ENCODE measurements at regions not wholly inside any gene's neighbourhood (a gene's known extent, or its start where the extent isn't known, plus 50 kb on each side); places are given as distances from the start of the nearest gene placed in this dataset.

DNA sequence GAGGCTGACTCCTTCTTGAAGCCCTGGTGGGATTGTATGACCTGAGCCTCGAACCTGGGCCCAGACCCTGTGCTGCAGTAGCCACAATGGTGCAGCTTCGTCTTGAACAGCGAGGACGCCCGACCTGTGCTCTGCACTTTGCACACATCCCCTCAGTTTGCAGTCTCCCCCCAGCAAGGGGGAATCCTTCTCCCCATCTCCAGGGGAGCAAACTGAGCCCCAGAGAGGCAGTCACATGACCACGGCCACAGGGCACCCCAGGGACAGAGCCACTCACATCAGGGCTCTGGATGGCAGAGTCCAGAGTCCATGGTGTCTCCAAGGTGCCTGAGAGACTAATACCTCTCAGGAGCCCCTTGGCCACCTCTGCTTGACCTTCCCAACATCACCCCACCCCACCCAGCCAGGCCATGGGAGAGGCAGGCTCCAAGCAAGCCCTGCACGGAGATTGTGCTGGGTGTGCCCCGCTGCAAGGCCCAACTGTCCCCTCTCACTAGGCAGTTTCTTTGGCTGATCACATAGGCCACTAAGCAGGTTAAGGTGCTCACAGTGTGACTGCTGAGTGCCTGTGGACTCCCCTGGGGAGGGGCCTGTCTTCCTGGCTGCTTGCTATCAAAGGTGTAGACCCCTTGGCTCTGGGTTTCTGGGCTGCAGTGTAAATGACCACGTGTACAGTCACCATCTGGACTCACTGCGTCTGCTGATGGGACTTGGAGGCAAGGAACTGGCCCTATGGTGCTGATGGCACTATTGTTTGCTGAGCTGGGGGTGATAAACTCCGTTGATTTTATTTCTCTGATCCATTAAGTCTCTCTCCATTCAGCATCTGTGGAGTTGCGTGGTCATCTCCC, 398.1 kb downstream of the MATN1 start:
- H3K36me3 ChIP-seq (ENCODE audit: control insufficient read depth, insufficient read depth, low read length): no peaks in the 10 kb centered on the region
- no peaks in the 10 kb centered on the region for H3K9me3 ChIP-seq (ENCODE audit: control insufficient read depth, low read length)
- DNase-seq: no peak
- no peak overlapping the region for H3K4me3 ChIP-seq (ENCODE audit: insufficient read depth, low read depth, low read length, poor library complexity, severe bottlenecking)
- H3K27ac ChIP-seq (ENCODE audit: insufficient read depth, low read length, poor library complexity, severe bottlenecking): no peak overlapping the region
- H3K27me3 ChIP-seq (replicated peaks; ENCODE audit: control insufficient read depth, insufficient read depth, low read length, poor library complexity, severe bottlenecking): no peaks in the 10 kb centered on the region
- no peaks in the 10 kb centered on the region for H3K4me1 ChIP-seq (ENCODE audit: control insufficient read depth, insufficient read depth, low read length, poor library complexity, severe bottlenecking)

DNA sequence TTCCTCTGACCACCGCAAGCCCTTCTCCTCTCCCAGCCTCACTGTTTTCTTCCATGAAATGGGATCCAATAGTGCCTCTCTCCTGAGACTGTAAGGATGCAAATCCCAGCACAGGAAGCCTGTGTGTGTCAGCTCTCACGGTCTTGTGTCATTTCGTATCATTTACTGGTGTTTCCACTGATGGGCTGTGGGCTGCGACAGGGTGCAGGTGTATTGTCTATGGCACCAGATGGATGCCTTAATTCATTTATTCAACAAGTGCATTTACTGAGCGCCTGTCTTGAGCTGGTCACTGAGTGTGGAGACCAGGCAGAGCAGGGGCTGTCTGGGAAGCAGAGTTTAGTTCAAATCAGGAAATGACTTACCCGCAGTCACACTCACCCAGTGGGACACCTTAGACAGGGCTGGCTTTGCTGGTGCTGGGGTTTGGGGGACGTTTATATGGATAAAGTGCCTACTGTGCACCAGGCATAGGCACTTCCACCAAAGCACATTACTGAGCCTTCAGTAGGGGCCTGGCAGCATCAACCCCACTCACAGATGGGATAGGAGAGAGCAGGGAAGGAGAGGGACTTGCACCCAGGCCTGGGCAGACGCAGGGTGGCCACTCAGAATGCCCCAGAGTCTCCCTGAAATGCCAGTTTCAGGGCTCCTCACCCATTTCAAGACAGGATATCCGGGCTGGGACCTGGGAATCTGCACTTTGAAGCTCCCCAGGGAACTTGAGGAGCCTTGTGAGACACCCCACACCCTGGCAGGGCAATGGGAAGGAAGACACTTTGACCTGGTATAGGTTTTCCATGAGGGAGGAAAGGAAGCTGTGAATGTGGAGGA, 398.9 kb downstream of the MATN1 start:
- DNase-seq: no peak
- no peaks in the 10 kb centered on the region for H3K27me3 ChIP-seq (replicated peaks; ENCODE audit: control insufficient read depth, insufficient read depth, low read length, poor library complexity, severe bottlenecking)
- no peak overlapping the region for H3K27ac ChIP-seq (ENCODE audit: insufficient read depth, low read length, poor library complexity, severe bottlenecking)

DNA sequence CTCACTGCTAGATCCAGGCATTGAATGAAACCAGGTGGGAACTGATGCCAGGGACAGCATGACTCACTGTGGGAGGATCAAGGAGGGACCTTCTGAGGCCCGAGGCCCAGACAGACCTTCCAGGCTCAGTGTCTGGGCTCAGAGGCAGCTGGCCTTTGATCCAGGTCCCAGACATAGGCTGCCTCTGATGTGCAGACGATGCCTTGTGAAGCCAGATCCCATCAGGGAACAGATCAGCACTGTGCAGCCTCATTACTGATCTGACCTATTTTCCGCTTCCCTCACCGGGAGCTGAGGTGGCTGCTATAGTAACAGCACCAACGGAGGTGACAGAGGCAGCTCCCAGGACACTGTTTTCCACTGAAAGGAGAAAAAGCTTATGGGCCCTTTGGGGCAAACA, 399.5 kb downstream of the MATN1 start:
- Histone ChIP-seq H3K4me1 (ENCODE audit: control insufficient read depth, insufficient read depth, low read length, poor library complexity, severe bottlenecking) (no peaks in the 10 kb centered on the region), H3K36me3 (ENCODE audit: control insufficient read depth, insufficient read depth, low read length) (no peaks in the 10 kb centered on the region), H3K27me3 (replicated peaks; ENCODE audit: control insufficient read depth, insufficient read depth, low read length, poor library complexity, severe bottlenecking) (no peaks in the 10 kb centered on the region), H3K9me3 (ENCODE audit: control insufficient read depth, low read length) (no peaks in the 10 kb centered on the region), H3K4me3 (ENCODE audit: insufficient read depth, low read depth, low read length, poor library complexity, severe bottlenecking) (no peak overlapping the region), H3K27ac (ENCODE audit: insufficient read depth, low read length, poor library complexity, severe bottlenecking) (no peak overlapping the region)
- DNase-seq: no peak

More for the DNA sequence above, 398.9 kb downstream of the MATN1 start:
- Histone ChIP-seq H3K4me3 (ENCODE audit: insufficient read depth, low read depth, low read length, poor library complexity, severe bottlenecking) (no peak overlapping the region), H3K4me1 (ENCODE audit: control insufficient read depth, insufficient read depth, low read length, poor library complexity, severe bottlenecking) (no peaks in the 10 kb centered on the region), H3K9me3 (ENCODE audit: control insufficient read depth, low read length) (no peaks in the 10 kb centered on the region), H3K36me3 (ENCODE audit: control insufficient read depth, insufficient read depth, low read length) (no peaks in the 10 kb centered on the region)

DNA sequence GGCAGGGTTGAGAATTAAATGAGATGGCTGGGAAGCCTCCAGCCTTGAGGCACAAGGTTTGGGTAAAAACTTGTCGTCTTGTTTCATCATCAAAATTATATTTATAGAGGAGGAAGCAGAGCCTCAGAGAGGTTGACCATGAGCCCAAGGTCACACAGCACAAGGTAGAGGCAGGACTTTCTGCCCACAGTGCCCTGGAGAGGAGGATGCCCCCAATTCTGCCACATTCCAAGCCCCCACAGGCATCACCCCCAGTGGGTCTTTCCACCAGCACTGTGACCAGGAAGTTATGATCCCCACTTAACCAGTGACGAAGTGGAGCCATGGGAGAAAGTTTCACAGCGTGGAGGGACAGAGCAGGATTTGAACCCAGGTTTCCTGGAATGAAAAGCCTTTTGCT, 400.0 kb downstream of the MATN1 start:
- Histone ChIP-seq H3K36me3 (ENCODE audit: control insufficient read depth, insufficient read depth, low read length) (no peaks in the 10 kb centered on the region), H3K9me3 (ENCODE audit: control insufficient read depth, low read length) (no peaks in the 10 kb centered on the region), H3K27ac (ENCODE audit: insufficient read depth, low read length, poor library complexity, severe bottlenecking) (no peak overlapping the region), H3K27me3 (replicated peaks; ENCODE audit: control insufficient read depth, insufficient read depth, low read length, poor library complexity, severe bottlenecking) (no peaks in the 10 kb centered on the region), H3K4me1 (ENCODE audit: control insufficient read depth, insufficient read depth, low read length, poor library complexity, severe bottlenecking) (no peaks in the 10 kb centered on the region), H3K4me3 (ENCODE audit: insufficient read depth, low read depth, low read length, poor library complexity, severe bottlenecking) (no peak overlapping the region)
- no peak for DNase-seq

DNA sequence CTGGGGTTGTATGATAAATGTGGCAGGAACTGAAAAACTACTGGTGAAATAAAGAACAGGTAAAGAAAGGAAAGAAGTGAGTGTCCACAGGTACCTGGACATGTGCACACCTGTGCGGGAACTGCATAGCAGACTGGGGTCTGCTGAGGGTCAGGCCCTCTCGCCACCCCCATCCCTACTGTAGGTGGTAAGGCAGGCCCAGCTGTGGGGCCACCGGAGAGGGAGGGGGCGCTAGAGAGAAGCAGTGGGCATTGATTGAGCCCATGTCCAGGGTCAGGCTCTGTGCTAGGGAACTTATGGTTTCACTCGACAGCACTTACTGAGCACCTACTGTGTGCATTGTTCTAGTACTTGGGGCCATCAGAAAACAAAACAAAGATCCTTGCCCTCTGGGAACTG, 400.5 kb downstream of the MATN1 start:
- no peak for DNase-seq
- Histone ChIP-seq H3K4me3 (ENCODE audit: insufficient read depth, low read depth, low read length, poor library complexity, severe bottlenecking) (no peak overlapping the region), H3K27ac (ENCODE audit: insufficient read depth, low read length, poor library complexity, severe bottlenecking) (no peak overlapping the region), H3K4me1 (ENCODE audit: control insufficient read depth, insufficient read depth, low read length, poor library complexity, severe bottlenecking) (no peaks in the 10 kb centered on the region), H3K36me3 (ENCODE audit: control insufficient read depth, insufficient read depth, low read length) (no peaks in the 10 kb centered on the region), H3K27me3 (replicated peaks; ENCODE audit: control insufficient read depth, insufficient read depth, low read length, poor library complexity, severe bottlenecking) (no peaks in the 10 kb centered on the region), H3K9me3 (ENCODE audit: control insufficient read depth, low read length) (no peaks in the 10 kb centered on the region)

DNA sequence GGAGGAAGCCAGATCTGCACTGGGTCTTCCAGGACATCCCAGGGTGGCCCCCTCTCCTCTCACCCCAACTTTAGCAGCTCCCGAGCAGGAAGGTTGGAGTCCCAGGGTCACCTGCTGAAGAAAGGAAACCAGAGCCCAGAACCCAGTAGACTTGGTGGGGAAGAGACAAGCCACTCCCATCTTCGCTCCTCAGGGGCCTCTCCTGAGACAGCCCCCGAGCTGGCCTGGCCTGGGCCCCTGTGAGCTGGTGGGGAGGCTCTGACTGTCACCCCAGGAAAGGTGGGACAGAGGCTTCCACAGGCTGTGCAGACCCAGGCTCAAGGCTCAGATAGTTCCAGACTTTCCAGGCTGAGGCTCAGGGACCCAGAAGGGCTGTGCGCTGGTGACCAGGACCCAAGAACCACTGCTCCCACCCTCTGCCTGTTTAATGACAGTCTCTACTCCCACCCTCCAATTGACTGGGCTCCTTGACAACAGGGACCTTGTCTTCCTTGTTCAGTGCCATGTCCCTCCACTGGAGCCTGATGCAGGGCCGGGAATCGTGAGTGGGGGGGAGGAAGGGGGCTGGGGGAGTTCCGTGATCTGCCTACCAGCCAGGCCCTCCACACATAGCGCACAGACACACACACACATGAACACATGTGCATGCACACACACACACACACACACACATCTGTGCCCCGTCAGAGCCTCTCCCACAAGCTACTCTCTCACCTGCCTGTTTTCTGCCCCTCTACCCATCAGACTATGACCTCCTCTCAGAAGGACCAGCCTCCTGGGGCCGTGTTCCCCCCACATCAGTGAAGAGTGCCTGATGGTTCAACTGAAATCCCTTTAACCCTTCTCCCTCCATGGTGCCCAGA, 401.2 kb downstream of the MATN1 start:
- Histone ChIP-seq H3K27me3 (replicated peaks; ENCODE audit: control insufficient read depth, insufficient read depth, low read length, poor library complexity, severe bottlenecking) (no peaks in the 10 kb centered on the region), H3K36me3 (ENCODE audit: control insufficient read depth, insufficient read depth, low read length) (no peaks in the 10 kb centered on the region), H3K4me1 (ENCODE audit: control insufficient read depth, insufficient read depth, low read length, poor library complexity, severe bottlenecking) (no peaks in the 10 kb centered on the region), H3K4me3 (ENCODE audit: insufficient read depth, low read depth, low read length, poor library complexity, severe bottlenecking) (no peak overlapping the region), H3K9me3 (ENCODE audit: control insufficient read depth, low read length) (no peaks in the 10 kb centered on the region), H3K27ac (ENCODE audit: insufficient read depth, low read length, poor library complexity, severe bottlenecking) (no peak overlapping the region)
- DNase-seq: no peak

DNA sequence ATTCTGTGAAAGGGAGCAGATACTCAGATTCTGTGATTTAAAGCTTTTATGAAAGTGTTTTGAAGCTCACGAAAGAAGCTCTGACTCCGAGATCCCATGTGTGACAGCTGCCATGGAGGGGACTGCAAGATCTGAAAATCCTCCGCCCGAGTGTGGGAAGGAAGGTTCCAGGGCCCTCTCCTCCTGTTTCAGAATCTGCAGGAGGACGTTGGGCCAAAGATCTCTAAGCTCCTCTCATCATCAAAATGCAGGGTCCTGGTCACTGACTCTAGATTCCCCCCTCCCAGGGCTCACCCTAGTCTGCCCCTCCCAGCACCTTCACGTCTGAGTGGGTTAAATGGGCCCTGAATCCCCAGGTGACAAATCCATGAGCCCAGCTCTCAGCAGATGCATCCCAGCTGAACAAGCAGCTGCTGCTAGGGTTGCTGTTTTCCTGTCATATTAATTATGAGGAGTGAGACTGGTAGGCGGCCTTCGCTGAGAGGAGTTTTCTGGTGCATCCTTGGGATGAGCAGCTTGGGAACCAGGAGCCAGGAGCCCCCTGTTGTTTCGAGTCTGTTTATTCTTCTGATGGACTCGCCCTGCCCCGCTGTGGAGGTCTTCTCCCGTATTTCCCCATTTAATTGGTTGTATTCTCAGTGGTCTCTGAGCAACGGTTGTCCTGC, 402.0 kb downstream of the MATN1 start:
- Histone ChIP-seq H3K36me3 (ENCODE audit: control insufficient read depth, insufficient read depth, low read length) (no peaks in the 10 kb centered on the region), H3K4me1 (ENCODE audit: control insufficient read depth, insufficient read depth, low read length, poor library complexity, severe bottlenecking) (no peaks in the 10 kb centered on the region)

DNA sequence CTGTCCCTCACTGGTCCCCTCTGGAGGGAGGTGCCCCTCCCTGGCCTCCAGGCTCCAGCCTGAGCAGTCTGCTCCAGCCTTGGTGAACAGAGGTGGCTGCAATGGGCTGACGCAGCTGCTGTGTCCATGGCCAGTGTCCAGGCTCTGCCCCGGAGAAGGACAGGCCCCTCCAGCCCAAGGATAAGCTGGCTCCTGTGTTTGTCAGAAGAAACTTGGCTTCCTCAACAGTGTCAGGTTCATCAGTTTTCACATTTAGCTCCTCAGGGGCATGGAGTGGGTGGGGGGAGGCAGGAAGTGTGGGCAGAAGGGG, 402.8 kb downstream of the MATN1 start:
- Histone ChIP-seq H3K27me3 (replicated peaks; ENCODE audit: control insufficient read depth, insufficient read depth, low read length, poor library complexity, severe bottlenecking) (no peaks in the 10 kb centered on the region), H3K4me3 (ENCODE audit: insufficient read depth, low read depth, low read length, poor library complexity, severe bottlenecking) (no peak overlapping the region), H3K9me3 (ENCODE audit: control insufficient read depth, low read length) (no peaks in the 10 kb centered on the region), H3K27ac (ENCODE audit: insufficient read depth, low read length, poor library complexity, severe bottlenecking) (no peak overlapping the region), H3K36me3 (ENCODE audit: control insufficient read depth, insufficient read depth, low read length) (no peaks in the 10 kb centered on the region), H3K4me1 (ENCODE audit: control insufficient read depth, insufficient read depth, low read length, poor library complexity, severe bottlenecking) (no peaks in the 10 kb centered on the region)
- no peak for DNase-seq

More for the DNA sequence above, 402.0 kb downstream of the MATN1 start:
- Histone ChIP-seq H3K27me3 (replicated peaks; ENCODE audit: control insufficient read depth, insufficient read depth, low read length, poor library complexity, severe bottlenecking) (no peaks in the 10 kb centered on the region), H3K9me3 (ENCODE audit: control insufficient read depth, low read length) (no peaks in the 10 kb centered on the region), H3K4me3 (ENCODE audit: insufficient read depth, low read depth, low read length, poor library complexity, severe bottlenecking) (no peak overlapping the region), H3K27ac (ENCODE audit: insufficient read depth, low read length, poor library complexity, severe bottlenecking) (no peak overlapping the region)
- no peak for DNase-seq

DNA sequence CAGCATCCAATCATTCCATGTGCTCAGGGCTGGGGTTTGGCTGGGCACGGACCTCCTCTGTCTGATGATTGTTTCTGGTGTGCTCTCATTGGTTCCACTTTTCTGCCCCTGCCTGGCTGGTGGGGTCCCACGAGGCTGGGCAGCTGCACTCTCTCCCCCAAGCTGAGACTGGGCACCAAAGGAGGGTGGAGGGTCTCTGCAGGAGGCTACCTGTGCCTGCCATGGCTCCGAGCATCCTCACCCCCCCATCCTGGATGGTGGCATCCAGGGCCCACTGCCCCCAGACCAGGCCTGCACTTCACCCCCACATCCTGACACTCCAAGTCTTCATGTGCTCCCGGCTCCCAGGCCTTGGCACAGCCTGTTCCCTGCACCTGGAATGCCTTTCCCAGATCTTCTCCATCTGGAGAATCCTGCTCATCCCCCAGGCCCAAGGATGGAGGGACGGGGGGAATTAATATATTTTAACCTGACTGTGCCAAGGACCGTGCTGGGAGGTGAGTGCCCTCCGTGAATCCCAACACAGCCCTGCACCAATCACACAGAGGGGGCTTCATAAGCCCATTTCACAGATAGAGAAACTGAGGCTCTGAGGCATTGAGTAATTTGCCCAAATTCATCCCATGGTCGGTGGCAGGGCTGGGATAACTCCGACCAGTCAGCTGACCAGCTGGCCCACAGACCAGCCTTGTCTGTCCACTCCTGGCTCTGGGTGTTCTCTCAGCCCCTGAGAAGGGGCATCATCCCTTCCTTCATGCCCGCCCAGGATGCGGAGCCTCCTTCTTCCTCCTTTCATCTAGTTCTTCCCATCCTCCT, 403.4 kb downstream of the MATN1 start:
- Histone ChIP-seq H3K9me3 (ENCODE audit: control insufficient read depth, low read length) (no peaks in the 10 kb centered on the region), H3K27me3 (replicated peaks; ENCODE audit: control insufficient read depth, insufficient read depth, low read length, poor library complexity, severe bottlenecking) (no peaks in the 10 kb centered on the region)
- DNase-seq: no peak

More for the DNA sequence above, 403.4 kb downstream of the MATN1 start:
- no peak overlapping the region for H3K27ac ChIP-seq (ENCODE audit: insufficient read depth, low read length, poor library complexity, severe bottlenecking)
- no peaks in the 10 kb centered on the region for H3K36me3 ChIP-seq (ENCODE audit: control insufficient read depth, insufficient read depth, low read length)
- H3K4me1 ChIP-seq (ENCODE audit: control insufficient read depth, insufficient read depth, low read length, poor library complexity, severe bottlenecking): no peaks in the 10 kb centered on the region
- no peak overlapping the region for H3K4me3 ChIP-seq (ENCODE audit: insufficient read depth, low read depth, low read length, poor library complexity, severe bottlenecking)
